HG02571 (cell line): ENCODE measurements at regions not wholly inside any gene's neighbourhood (a gene's known extent, or its start where the extent isn't known, plus 50 kb on each side); places are given as distances from the start of the nearest gene placed in this dataset.

Experiments
- ATAC-seq: cut with Tn5 transposase; IDR thresholded peaks from one replicate; pipeline ENCODE4 v1.9.1; 2021; ENCODE audit warnings: mild to moderate bottlenecking, moderate library complexity; ENCODE audit not compliant: unreplicated experiment

DNA sequence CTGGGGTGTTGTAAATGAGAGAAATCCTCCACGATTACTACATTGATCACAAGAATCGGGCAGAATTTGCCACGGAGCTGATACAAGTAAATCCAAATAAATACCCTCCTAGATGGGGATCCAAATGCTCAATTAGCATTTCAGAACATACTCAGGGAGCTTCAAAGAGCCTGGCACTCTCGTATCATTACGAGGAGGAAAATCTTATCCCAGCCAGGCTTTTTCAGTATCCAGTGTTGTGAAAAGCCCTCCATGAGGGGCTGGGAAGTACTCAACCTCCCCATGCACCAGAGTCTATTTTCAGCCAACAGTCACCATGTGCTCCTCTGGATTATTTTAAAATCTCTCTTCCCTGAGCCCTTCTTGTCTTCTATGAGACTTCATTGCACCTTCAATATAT lies 122.6 kb upstream of the ARRDC4 start:
- no peak for ATAC-seq

DNA sequence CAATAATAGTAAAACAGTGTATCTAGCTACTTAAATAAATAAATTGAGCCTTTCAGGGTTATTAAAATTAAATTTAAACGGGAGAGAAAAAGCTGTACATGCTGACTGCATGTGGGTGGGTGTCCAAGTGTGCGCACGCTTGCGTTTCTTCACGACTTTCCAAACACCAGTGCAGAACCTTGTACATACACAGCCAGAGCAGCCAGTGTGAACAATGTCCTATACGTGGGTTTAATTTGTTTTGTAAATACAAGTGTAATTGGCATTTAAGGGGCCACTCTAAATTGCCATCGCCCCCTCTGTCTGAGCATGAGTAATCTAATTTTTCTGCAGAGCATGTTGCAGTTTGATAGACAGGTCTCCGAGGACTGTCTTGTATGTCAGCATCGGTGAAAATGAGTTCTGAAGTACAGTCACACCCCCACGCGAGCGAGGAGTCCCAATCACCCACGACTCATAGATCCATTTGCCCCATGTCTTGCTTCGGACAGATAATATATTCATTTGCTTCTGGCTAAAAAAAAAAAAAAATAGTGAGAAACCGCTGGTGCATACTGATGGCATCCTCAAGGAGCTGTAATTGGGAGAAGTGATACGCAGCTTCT lies 121.8 kb upstream of the ARRDC4 start:
- no peak for ATAC-seq

DNA sequence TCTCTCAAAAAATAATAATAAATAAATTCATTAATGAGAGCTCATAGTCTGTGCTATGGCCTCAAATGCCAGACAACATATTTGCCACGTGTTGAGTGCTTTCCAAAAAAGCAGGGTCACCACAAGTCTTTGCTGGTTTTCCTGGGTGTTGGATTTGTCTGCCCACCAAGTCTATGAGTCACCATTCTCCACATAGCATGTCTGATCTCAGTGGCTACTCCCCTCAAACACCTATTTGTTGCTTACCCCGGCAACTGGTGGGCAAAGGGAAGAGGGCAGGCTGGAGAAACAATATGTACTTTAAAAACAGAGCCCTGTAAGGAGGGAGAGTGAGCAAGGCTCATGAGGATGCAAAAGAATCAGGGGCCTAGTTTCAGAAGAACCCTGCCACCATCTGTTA lies 120.0 kb upstream of the ARRDC4 start:
- no peak for ATAC-seq

DNA sequence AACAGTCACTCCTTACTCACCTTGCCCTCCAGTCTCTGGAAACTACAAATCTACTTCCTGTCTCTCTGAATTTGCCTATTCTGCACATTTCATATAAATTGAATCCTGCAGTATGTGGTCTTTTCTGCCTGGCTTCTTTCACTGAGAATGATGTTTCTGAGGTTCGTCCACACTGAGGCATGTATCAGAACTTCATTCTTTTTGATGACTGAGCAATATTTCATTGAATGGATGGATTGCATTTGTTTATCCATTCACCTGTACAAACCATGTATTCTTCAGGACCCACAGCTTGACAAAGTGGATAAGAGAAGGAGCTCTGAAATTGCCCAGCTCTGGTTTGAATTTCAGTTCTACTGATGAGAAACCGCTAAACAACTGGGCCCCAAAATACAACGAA lies 118.9 kb upstream of the ARRDC4 start:
- no peak for ATAC-seq

DNA sequence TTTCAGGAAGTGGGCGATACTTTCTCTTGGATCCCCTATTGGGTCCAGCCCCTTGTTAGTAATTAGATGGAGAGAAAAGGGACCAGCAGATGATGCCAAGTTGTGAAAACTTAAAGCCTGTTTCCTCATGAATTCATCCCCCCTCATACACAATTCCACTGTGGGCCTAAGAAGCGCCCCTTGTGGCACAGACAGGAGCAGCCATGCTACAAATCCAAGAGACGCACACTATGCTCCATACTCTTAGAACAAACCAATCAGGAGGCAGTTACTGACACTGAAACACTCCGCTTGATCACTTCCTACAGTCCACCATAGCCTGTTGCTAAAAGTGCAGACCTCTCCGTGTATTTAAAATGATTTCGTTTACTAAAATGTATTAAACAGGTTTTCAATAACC lies 111.3 kb upstream of the ARRDC4 start:
- no peak for ATAC-seq

DNA sequence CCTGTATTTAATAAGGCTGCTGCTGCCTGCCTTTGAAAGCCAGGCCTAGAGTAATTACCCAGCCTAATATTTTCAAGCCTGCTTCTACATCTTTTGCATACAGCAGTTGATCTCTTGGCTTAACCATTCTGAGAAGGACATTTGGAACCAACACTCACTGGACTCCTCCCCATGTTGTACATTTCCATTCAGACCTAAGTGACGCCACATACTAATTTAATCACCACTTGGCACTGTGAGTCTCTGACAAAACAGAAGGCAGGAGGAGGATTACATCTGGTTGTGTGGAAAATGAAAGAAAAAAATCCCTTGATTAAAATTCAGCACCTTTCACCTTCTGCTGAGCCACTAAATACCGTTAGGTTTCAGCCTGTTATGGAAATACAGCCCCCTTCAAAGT lies 102.2 kb upstream of the ARRDC4 start:
- ATAC-seq: no peak

DNA sequence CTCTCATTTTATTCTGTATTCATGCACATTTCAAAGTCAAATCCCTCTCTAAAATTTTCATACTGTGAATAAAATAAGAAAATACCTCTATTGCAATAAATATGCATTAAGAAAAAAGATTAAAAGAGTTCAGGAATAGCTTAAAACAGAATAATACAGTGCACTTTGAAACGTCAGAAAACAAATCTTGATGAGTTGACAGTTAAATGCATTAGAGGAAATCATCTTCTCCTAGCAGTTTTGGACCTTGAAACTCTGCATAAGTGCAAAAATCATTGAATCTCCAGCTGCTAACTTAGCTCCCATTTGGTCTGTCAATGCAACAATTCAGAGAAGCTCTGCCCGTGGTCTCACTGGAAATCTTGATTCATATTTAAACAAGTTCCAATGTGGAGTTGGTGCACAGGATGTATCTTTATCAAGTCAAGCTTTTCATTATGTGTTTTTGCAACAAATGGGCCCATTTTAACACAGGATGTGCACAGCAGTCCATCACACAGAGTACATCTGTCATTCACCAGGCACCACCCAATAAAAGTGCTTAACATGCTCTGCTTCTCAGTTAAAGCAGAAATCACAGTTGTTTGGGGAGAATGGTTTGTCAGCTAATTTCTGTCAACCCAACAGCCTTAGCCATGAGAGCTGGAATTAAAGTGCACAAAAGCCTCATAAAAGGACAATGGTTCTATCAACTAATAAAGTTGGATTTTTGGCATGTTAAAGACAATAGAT lies 98.8 kb upstream of the ARRDC4 start:
- no peak for ATAC-seq

DNA sequence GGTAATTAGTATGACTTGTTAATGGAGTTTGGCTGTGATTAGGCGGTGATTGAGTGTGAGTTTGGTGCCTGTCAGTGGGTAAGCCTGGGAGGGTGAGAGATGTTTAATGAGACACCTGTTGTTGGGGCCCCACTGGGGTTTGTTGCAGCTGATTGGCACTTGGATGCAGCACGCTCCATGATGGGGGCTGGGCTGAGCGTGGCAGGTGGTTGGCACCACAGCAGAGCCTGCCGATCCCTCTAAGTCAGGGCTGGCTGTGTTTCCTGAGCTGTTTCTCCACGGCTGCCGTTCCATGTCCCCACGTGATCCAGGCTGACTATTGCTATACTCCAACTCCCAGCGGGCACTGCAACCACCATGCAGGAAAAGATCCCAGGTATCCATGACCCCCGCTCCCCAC lies 93.5 kb upstream of the ARRDC4 start:
- ATAC-seq: no peak

DNA sequence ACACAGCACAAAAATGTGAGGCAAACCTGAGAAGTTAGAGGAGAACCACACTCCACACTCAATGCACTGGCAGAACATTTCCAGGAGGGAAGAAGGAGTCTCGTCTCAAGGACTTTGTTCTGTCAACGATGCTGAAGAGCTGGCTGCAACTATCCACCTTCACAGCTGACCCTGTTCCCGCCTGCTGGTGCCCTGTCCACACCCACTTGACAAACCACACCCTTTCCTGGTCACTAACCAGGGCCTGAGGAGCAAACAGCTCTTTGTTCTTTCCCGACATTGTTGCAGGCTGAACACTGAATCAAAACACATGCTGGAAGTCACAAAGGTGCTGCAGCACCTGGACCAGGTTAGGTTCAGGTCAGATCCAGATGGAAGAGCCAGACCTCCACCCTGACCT lies 92.6 kb upstream of the ARRDC4 start:
- no peak for ATAC-seq

DNA sequence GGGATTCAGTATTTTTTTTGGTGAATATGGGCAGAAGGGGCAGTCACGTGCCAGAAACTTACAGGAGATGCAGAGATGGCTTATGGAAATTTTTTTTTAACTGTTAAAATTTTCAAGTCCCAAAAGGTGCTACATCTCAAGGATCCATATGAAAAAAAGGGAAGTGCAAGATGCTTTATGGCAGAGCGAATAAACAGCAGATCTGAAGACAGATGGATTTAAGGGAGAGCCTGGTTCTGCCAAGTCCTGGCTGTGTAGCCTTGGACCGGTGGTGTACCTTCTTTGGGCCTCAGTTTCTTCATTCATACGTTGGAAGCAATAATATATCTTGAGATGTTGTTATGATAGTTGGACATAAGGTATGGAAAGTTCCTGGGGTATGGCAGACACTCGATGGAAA lies 91.5 kb upstream of the ARRDC4 start:
- ATAC-seq: no peak

DNA sequence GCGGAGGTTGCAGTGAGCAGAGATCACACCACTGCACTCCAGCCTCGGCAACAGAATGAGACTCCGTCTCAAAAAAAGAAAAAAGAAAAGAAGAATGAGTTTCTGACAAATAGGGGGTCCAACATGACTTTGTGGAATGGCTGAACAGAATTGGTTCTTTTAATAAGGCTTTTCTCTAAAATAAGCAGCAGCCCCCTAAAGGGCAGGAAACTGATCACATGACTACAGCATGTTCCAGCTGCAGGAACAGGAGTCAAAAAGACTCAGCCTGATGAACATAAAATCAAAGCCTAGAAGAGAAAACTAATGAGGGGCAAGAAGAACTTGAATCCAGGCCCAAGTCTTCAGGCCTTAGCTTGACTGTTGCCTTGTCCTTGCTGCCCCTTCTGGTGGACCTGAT lies 89.7 kb upstream of the ARRDC4 start:
- ATAC-seq: no peak

DNA sequence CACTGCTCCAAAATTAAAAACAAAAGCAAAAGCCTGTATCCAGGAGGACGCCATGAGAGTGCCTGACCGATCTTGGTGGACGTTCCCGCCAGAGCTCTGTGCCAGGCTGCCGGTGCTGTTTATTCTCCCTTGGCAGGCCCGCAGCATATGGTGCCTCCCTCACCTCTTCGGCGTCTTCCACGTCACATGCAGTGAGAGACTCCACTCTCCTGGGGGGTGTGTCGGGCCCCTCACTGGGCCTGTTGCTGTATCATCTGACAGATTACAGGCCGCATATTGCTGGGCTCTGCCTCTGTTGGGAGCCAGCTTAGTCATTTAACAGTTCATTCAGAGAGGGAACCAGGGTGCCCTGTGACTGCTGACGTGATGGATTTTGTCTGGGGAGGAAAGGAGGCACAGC lies 86.4 kb upstream of the ARRDC4 start:
- ATAC-seq: no peak

DNA sequence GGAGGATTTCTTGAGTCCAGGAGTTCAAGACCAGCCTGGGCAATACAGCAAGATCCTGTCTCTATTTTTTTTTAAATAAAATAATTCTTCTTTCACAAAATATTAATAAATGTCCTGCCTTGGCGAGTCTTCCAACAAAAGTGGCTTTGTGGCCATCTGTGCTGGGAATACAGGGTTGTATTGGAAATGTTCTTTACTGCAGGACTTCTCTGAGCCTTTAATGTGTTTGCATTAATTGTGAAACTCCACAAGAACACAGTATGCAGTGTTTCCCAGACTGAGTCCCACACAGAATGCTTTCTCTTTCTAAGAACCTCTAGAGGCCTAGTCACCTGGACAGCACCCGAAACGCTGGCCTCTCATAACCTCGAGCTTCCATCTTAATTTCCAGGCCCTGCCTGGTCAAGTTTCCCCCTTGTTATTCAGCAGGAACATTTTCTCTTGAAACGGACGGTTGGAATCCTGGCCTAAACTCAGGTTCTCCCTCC lies 85.4 kb upstream of the ARRDC4 start:
- no peak for ATAC-seq

DNA sequence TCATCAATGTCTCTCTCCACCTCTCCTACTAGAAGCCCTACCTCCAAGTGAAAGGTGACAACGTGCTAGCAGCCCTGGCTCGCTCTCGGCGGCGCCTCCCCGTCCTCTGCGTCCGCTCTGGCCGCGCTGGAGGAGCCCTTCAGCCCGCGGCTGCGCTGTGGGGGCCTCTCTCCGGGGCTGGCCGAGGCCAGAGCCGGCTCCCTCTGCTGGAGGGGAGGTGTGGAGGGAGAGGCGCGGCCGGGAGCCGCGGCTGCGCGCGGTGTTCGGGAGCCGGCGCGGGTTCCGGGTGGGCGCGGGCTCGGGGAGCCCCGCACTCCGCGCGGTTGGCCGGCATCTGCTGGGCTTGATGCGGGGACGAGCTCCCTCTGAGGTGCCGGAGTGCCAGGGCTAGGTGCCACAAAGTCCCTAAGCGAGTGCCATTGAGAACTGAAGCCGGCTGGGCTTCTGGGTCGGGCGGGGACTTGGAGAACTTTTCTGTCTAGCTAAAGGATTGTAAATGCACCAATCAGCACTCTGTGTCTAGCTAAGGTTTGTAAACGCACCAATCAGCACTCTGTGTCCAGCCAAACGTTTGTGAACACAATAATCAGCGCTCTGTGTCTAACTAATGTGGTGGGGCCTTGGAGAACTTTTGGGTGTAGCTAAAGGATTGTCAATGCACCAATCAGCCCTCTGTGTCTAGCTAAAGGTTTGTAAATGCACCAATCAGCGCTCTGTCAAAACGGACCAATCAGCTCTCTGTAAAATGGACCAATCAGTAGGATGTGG lies 84.8 kb upstream of the ARRDC4 start:
- no peak for ATAC-seq

DNA sequence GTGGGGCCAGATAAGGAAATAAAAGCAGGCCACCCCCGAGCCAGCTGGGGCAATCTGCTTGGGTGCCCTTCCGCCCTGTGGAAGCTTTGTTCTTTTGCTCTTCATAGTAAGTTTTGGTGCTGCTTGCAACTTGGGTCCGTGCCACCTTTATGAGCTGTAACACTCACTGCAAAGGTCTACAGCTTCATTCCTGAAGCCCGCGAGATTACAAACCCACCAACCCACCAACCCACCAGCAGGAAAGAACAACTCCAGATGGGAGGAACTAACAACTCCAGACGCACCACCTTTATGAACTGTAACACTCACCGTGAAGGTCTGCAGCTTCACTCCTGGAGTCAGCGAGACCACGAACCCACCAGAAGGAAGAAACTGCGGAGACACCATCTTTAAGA lies 84.2 kb upstream of the ARRDC4 start:
- no peak for ATAC-seq

DNA sequence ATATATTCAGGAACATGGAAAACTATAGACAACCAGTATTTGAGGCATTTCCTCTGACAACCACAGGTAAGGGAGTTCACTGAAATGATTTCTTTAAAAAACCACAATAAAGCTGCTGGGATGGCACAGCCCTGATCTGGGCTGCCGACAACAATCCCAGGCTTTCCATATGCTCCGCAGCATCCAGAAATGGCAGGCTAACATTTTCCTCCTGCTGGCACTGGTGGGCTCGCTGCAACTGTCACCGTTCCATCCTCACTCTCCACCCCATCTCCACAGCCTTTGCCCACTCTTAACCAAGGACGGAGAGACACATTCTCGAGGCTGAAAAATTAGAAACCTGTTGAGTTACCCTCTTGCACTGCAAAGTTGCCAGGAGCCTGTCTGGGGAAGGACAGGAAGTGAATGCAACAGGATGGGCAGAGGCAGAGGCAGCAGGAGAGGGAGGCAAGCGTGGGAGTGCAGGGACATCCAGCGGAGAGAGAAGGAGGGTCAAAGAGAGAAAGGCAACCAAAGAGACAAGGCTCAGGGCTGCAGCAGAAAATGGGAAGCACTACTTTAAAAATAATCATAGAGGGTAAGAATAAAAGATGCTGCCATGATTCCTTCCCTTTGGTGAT lies 79.0 kb upstream of the ARRDC4 start:
- no peak for ATAC-seq

DNA sequence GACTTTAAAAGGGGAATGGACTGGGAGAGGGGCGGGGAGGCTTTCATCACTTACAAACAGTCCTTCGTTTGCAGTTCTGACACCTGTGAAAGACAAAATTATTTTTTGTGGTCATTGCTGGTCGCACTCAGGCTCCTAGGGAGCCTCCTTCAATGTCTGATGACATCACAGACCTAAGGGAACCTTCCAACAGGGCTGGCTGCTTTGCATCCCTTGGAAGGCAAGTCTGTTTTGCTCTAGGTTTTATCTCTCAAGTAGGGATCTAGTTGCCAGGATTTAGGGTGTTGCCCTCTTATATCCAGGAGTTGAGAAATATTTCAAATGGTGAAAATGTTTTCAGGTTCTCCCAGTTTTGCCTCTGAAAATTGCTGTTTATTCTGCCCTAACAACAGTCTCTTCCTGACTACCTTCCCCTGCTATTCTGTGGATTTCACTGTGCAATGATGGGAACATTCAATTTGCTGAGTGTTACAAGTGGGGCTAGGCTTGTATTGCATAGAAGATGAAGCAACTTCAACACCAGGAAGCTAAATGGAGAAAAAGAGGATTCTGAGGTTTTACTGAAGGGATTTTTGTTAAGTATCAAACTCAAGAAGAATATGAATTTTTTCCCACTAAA lies 75.9 kb upstream of the ARRDC4 start:
- no peak for ATAC-seq

DNA sequence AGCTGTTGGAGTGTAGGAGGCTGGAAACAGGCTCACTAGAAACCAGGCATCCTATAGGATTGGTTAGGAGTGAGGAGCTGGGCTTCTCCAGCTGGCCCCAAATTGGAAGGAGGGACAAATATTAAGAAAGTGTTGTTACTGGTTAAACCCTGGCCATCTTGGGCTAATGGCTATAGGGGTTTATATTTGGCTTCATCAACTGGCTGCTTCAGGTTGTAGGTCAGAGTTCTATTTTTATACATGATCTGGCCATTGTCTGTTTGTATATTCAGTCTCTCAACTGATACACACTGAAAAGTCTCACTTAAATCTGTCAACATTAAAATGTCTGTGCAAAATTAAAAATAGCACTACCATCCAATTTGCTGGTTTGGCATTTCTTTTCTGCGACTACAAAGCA lies 70.2 kb upstream of the ARRDC4 start:
- ATAC-seq: no peak

DNA sequence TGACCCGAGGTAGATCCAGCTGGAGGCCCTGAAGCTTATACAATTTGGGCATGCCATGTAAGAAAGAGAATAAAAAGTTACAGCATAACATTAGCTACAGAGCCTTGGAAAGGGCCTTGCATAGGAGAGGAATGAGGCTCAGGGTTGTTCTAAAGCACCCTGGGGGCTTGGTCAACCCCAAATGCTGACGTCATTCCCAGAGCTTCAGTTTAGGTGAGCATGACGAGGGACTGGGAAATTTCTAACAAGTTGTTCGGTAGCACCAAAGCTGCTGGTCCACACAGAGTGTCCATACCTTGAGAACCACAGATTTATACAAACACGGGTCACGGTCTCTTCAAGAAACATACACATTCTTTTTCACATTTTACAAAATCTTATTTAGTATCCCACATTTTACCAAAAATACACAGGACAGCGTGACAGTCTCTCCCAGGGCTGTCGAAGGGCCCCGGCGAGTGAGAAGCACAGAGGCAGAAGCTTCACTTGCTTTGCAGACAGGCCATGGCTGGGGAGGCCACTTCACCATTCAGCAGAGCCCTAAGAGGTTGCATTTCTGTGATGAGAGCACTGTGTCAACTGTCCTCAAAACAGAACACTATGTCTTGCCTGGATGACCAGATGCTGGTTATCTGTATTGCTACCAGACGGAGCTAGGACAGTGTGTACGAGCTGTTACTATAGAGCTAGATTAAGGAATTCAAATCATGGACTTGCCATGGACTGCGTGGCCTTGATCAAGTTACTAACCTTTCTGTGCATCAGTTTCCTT lies 68.2 kb upstream of the ARRDC4 start:
- no peak for ATAC-seq

DNA sequence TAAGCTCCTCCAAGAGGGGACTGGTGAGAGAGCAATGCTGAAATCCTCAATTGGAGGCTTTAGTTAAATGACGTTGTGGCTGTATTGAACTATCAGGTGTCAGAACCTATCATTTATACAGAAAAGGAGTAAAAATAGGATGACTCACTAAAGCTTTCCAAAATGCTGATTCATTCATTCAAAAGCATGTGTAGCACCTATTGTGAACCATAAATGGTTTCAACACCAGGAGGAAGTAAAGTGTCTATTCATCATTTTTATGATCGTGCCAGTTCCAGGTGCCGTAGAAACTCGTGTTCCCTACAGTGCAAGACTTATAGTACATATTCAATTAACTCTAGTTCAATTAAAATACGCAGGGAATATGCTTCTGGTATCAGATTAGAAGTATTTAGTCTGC lies 66.5 kb upstream of the ARRDC4 start:
- no peak for ATAC-seq

DNA sequence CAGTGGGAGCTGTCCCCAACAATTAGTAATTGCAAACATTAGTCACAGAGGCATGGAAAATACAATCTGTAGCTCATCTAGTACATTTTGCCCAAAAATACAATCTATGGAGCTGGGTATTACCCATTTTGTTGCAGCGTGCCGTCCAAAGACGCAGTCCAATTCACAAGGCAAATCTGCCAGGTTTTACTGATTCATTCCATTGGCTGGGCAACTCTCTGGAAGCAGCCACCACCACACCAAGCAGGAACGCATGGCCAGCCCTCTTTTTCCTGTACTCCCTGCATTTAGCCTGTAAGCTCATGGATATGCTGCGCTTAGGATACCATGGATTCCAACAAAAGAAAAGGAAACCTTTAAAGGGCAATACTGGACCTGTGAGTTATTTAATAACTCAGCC lies 60.5 kb upstream of the ARRDC4 start:
- no peak for ATAC-seq
